ENCODE measurements at regions not wholly inside any gene's neighbourhood (a gene's known extent, or its start where the extent isn't known, plus 50 kb on each side); places are given as distances from the start of the nearest gene placed in this dataset.

- DNase-seq = no peak
Observed at GRCh38 chr5:68729678-68730077, 364.1 kb upstream of the SLC30A5 start.

GRCh38 chr5:68730220-68730978 is 363.4 kb upstream of the SLC30A5 start:
- DNase-seq = no peak

- DNase-seq = no peak
Observed at GRCh38 chr5:68730979-68731654, 362.7 kb upstream of the SLC30A5 start.

GRCh38 chr5:68732251-68732650 is 361.6 kb upstream of the SLC30A5 start:
- DNase-seq = no peak

GRCh38 chr5:68734781-68735180 is 359.0 kb upstream of the SLC30A5 start:
- no peak for DNase-seq

- no peak for DNase-seq
Observed at GRCh38 chr5:68738236-68738635, 355.6 kb upstream of the SLC30A5 start.

GRCh38 chr5:68738841-68739240 is 355.0 kb upstream of the SLC30A5 start:
- DNase-seq = no peak

GRCh38 chr5:68739752-68740151 is 354.1 kb upstream of the SLC30A5 start:
- DNase-seq = no peak

- no peak for DNase-seq
Observed at GRCh38 chr5:68740226-68740910, 353.4 kb upstream of the SLC30A5 start.

- DNase-seq = no peak
Observed at GRCh38 chr5:68744206-68744605, 349.6 kb upstream of the SLC30A5 start.

GRCh38 chr5:68745448-68745847 is 348.4 kb upstream of the SLC30A5 start:
- DNase-seq = peak; percentile 1

GRCh38 chr5:68746220-68746619 is 347.6 kb upstream of the SLC30A5 start:
- no peak for DNase-seq

GRCh38 chr5:68746643-68747420 is 347.0 kb upstream of the SLC30A5 start:
- no peak for DNase-seq

- no peak for DNase-seq
Observed at GRCh38 chr5:68747521-68747920, 346.3 kb upstream of the SLC30A5 start.

GRCh38 chr5:68748101-68748500 is 345.7 kb upstream of the SLC30A5 start:
- DNase-seq = no peak

GRCh38 chr5:68749077-68749476 is 344.7 kb upstream of the SLC30A5 start:
- no peak for DNase-seq

- DNase-seq = peak; percentile 2
Observed at GRCh38 chr5:68749631-68750030, 344.2 kb upstream of the SLC30A5 start.

GRCh38 chr5:68751661-68752060 is 342.2 kb upstream of the SLC30A5 start:
- DNase-seq = no peak

GRCh38 chr5:68754536-68754935 is 339.3 kb upstream of the SLC30A5 start:
- no peak for DNase-seq

GRCh38 chr5:68755293-68755692 is 338.5 kb upstream of the SLC30A5 start:
- DNase-seq = no peak

- DNase-seq = no peak
Observed at GRCh38 chr5:68757006-68757405, 336.8 kb upstream of the SLC30A5 start.

GRCh38 chr5:68757626-68758212 is 336.1 kb upstream of the SLC30A5 start:
- no peak for DNase-seq

GRCh38 chr5:68759593-68759992 is 334.2 kb upstream of the SLC30A5 start:
- DNase-seq = no peak
